Endothelial cell of hepatic sinusoid (primary cell): ENCODE measurements at regions not wholly inside any gene's neighbourhood (a gene's known extent, or its start where the extent isn't known, plus 50 kb on each side); places are given as distances from the start of the nearest gene placed in this dataset.
"Not testable (repeated sequence)": the region's sequence is repeated elsewhere in the genome, so short reads cannot be mapped to it uniquely, and the experiment has no call there.

ENCODE experiments used
- in situ Hi-C: cut with HindIII; loops from 2 replicates; pipeline ENCODE4 v1.10.0; 2017; ENCODE audit warnings: low sequenced_read_pairs

DNA sequence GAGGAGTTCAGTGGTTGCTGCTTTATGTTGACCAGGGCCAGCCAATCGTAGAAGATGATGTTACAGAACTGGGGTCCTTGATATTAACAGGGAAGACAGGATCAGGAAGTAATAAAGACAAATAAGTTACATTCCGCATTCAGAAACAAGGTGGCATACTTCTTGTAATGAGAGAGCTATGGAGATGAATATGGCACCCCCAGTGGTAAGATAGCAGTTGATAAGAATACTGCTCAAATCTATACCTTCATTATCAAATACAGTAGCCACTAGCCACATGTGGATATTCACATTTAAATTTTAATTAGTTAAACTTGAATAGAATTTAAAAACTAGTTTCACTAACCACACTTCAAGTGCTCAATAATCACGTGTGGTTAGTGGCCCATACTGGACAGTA lies 290.4 kb upstream of the RBMS1 start:
- in situ Hi-C loops: no loop called here

DNA sequence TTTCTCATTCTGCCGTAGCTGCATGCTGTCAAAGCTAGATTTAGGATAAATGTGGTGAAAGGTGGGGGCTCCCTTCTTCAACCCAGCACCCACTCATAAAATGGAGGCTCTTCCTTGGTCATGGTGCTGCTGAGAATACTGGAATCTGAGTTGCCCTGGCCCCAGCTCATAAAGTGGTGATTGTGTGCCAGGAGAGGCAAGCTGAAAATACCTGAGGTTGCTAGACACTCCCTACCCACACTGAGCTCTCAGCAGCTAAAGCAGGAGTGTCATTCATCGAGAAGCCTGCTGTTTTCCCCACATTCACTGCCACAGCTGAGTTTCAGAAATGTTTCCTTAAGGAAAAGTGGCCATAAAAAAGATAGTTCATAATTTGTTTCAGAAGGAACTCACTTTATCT lies 297.1 kb upstream of the RBMS1 start:
- in situ Hi-C loops: loop anchor here (10.0 kb wide), 1 partner anchor 56 kb away; no protein-coding TSS in a partner anchor

GRCh38 chr2:160791884-160792283 lies 298.3 kb upstream of the RBMS1 start:
- in situ Hi-C loops: loop anchor here (10.0 kb wide), 1 partner anchor 57 kb away; no protein-coding TSS in a partner anchor

DNA sequence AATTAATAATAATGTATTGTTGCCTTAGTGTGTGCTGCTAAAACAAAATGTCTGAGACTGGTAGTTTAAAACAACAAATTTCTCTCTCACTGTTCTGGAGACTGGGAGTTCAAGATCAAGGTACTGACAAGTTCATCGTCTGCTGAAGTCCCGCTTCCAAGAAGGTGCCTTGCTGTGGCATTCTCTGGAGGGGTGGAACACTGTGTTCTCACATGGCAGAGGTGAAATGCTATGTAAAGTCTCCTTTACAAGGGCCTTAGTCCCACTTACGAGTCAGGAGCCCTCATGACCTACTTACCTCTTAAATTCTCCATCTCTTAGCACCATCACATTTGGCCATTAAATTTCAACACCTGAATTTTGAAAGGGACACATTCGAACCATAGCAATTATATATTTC lies 299.2 kb upstream of the RBMS1 start:
- in situ Hi-C loops: loop anchor here (10.0 kb wide), 1 partner anchor 58 kb away; no protein-coding TSS in a partner anchor

GRCh38 chr2:160794926-160795325 lies 301.3 kb upstream of the RBMS1 start:
- in situ Hi-C loops: loop anchor here (10.0 kb wide), 1 partner anchor 60 kb away; no protein-coding TSS in a partner anchor

DNA sequence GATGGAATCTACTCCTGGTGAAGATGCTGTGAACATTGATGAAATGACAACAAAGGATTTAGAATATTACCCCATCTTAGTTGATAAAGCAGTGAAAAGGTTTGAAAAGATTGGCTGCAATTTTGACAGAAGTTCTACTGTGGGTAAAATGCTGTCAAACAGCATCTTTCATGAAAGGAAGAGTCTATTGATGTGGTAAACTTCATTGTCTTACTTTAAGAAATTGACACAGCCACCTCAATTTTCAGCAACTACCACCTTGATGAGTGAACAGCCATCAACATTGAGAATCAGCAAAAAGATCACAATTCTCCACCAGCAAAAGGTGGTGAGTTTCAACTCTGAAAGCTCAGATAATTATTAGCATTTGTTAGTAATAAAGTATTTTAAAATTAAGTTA lies 310.3 kb upstream of the RBMS1 start:
- in situ Hi-C loops: no loop called here

- in situ Hi-C loops: no loop called here
Measured at GRCh38 chr2:160810406-160810805, 316.8 kb upstream of the RBMS1 start.

- in situ Hi-C loops: no loop called here
Measured at GRCh38 chr2:160812830-160813505, 319.4 kb upstream of the RBMS1 start.

GRCh38 chr2:160813506-160813858 lies 319.9 kb upstream of the RBMS1 start:
- in situ Hi-C loops: no loop called here

DNA sequence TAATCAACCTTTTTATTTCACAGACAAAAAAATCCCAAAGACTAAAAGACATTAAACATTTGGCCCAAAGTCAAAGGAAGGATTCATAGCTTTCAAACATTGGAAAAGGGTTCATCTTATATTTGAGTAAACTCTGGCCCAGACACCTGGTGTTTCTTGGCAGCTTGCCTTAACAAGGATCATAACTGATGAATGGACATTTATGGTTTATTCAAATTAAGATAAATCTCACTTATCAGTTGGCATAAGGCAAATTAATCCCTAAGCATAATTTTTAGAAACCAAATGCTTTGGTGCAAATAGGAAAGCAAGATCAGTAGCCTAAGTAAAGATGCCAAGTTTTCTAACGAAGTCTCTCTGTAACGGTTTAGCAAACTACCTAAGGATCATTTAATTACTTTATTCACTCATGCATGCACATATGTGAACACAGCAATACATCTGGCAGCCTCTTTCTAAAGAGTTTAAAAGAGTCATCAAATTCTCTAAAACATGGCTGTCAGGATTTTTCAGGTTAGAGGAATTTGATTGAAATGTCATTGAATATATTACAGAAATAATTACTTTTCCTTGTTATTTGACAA lies 323.4 kb upstream of the RBMS1 start:
- in situ Hi-C loops: loop anchor here (5.0 kb wide), 1 partner anchor 75 kb away; no protein-coding TSS in a partner anchor

DNA sequence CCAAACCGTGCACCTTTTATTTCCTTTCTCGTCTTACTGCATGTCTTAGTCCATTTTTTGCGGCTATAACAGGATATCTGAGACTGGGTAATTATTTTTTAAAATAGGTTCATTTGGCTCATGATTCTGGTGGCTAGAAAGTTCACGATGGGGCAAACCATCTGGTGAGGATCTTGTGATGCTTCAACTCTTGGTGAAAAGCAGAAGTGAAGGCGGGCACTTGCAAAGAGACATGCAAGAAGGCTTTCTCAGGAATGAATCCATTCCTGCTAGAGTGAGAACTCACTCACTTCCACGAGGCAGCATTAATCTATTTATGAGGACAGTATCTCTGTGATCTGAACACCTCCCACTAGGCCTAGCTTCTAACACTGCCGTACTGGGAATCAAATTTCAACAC lies 327.1 kb upstream of the RBMS1 start:
- in situ Hi-C loops: no loop called here

DNA sequence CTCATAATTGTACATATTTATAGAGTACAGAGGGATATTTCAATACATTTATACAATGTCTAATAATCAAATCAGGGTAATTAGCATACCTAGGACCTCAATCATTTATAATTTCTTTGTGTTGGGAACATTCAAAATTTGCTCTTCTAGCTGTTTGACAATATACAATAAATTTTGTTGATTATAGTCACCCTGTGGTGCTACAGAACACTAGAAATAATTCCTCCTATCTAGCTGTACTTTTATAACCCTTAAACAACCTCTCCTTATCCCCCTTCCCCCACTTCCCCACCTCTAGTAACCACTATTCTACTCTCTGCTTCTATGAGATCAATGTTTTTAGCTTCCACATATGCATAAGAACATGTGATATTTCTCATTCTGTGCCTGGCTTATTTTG lies 328.4 kb upstream of the RBMS1 start:
- in situ Hi-C loops: no loop called here

- in situ Hi-C loops: no loop called here
Measured at GRCh38 chr2:160825433-160825832, 331.8 kb upstream of the RBMS1 start.

GRCh38 chr2:160826496-160826895 lies 332.9 kb upstream of the RBMS1 start:
- in situ Hi-C loops: no loop called here

GRCh38 chr2:160828076-160828475 lies 332.2 kb upstream of the TANK start:
- in situ Hi-C loops: no loop called here

GRCh38 chr2:160832381-160832780 lies 327.8 kb upstream of the TANK start:
- in situ Hi-C loops: not testable (repeated sequence)

DNA sequence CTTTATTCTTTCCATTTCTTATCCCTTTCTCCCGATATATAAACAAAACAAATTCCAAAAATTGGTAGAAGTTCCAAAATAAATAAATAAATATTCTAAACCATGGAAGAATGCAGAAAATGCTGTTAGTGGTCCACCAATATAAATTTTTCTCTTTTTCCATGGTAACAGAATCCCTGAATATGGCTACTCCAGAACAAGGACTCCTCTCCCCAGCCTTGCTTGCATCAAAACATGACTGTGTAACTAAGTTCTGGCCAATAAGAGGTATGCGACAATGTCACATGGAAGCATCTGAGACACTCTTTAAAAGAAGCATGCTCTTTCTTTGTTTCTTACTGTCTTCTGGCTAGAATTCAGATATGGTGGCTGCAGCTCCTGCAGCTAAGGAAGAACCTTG lies 325.1 kb upstream of the TANK start:
- in situ Hi-C loops: no loop called here

- in situ Hi-C loops: no loop called here
Measured at GRCh38 chr2:160836755-160837154, 323.5 kb upstream of the TANK start.

GRCh38 chr2:160837416-160837815 lies 322.8 kb upstream of the TANK start:
- in situ Hi-C loops: no loop called here

DNA sequence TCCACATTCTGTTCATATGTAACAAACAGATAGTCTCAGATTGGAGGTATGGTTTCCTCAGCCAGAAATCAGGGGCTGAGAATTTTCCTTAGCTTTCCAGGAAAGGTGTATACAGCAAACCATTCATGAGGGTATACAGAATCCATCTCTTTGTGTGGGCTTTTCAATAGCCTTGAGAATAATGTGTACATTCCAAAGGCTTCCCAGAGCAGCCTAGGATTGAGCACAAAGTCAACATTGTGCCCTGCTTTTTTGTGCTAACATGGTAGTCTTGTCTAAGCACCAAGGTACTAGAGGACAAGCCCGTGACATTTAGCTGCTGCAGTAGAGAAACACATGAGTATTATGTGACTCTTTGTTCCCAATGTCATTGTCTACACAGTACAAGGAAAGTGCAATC lies 322.1 kb upstream of the TANK start:
- in situ Hi-C loops: no loop called here

DNA sequence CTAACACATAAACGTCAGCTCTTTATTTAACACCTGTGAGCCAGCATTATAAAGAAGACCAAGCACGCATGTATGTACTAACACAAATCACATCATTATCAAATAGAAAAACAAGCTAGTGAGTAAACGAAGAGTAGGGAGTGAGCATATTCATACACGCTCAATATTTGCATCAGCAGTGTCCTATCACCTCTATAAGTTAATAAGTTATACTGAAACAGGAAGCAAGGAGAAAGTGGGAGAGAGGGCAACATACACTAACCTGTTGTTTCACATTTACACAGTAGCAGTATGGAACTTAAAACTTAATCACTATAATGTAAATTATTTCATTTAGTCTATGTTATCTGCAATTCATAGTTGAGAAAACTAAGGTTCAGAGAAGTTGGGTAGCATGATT lies 321.5 kb upstream of the TANK start:
- in situ Hi-C loops: no loop called here

DNA sequence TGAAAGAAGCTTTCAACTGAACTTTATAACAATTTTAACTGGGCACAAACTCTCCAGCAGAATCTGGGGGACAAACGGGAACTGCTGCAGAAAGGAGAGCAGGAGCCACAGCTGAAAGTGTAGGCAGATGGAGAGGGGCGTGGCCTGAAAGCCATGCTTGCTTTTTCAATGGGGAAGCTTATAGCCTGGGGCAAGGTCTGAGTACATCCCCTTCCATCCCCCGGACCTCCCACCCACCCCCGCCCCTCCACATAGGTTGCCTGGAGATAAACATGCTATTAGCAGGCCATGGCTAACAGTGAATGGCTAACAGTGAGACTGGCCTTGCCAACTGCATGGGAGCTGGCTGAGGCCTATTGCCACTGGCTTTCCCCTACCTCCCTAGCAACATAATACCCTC lies 317.9 kb upstream of the TANK start:
- in situ Hi-C loops: loop anchor here (5.0 kb wide), 1 partner anchor 55 kb away; no protein-coding TSS in a partner anchor

- in situ Hi-C loops: loop anchor here (5.0 kb wide), 1 partner anchor 33 kb away; no protein-coding TSS in a partner anchor
Measured at GRCh38 chr2:160859096-160859495, 301.1 kb upstream of the TANK start.
